Chondrocyte (in vitro differentiated cells): ENCODE measurements at regions not wholly inside any gene's neighbourhood (a gene's known extent, or its start where the extent isn't known, plus 50 kb on each side); places are given as distances from the start of the nearest gene placed in this dataset.

ENCODE experiments used
- DNase-seq: peaks from one replicate; pipeline ENCODE4 v3.0.0; 2021; ENCODE audit warnings: mixed read lengths, low spot score
- H3K27ac Mint-ChIP-seq: one replicate; pipeline ENCODE4 v1.8.0; 2021; ENCODE audit warnings: mild to moderate bottlenecking, moderate library complexity, mixed read lengths; ENCODE audit not compliant: unreplicated experiment
- H3K27me3 Mint-ChIP-seq: 2 replicates; pipeline ENCODE4 v1.8.0; 2021; ENCODE audit warnings: low read depth, mixed read lengths
- H3K36me3 Mint-ChIP-seq: 2 replicates; pipeline ENCODE4 v1.8.0; 2021; ENCODE audit warnings: low read depth, mixed read lengths
- H3K4me1 Mint-ChIP-seq: 2 replicates; pipeline ENCODE4 v1.8.0; 2021; ENCODE audit warnings: low read depth, mild to moderate bottlenecking, mixed read lengths
- H3K4me3 Mint-ChIP-seq: one replicate; pipeline ENCODE4 v1.8.0; 2021; ENCODE audit warnings: mild to moderate bottlenecking, moderate library complexity, mixed read lengths; ENCODE audit not compliant: unreplicated experiment
- H3K9me3 Mint-ChIP-seq: 2 replicates; pipeline ENCODE4 v1.8.0; 2021; ENCODE audit warnings: low read depth, mixed read lengths
- CTCF ChIP-seq: fragments of 200-600 bp; sonication (generic); IDR thresholded peaks from 2 replicates; pipeline ENCODE4 v1.5.0; 2021; ENCODE audit warnings: antibody characterized with exemption, mild to moderate bottlenecking, moderate library complexity

GRCh38 chr4:157425897-157426296 is 205.4 kb downstream of the GRIA2 start:
- Mint-ChIP-seq H3K4me1 (no peaks in the 10 kb centered on the region), H3K36me3 (no peaks in the 10 kb centered on the region), H3K4me3 (no peak overlapping the region), H3K27ac (no peak overlapping the region), H3K9me3 (peaks cover 15% of the 10 kb centered on the region), H3K27me3 (peaks cover 5% of the 10 kb centered on the region)
- TF ChIP-seq CTCF, result no peak
- no peak for DNase-seq

- H3K27me3 Mint-ChIP-seq, result peaks cover 5% of the 10 kb centered on the region
- H3K4me3 Mint-ChIP-seq, result no peak overlapping the region
- H3K36me3 Mint-ChIP-seq, result no peaks in the 10 kb centered on the region
- no peak for TF ChIP-seq CTCF
- no peak overlapping the region for H3K27ac Mint-ChIP-seq
- peaks cover 15% of the 10 kb centered on the region for H3K9me3 Mint-ChIP-seq
- no peaks in the 10 kb centered on the region for H3K4me1 Mint-ChIP-seq
- no peak for DNase-seq
These were observed 203.0 kb downstream of the GRIA2 start for GRCh38 chr4:157423526-157424020.

GRCh38 chr4:157421365-157421764 is 200.8 kb downstream of the GRIA2 start:
- Mint-ChIP-seq H3K27ac (no peak overlapping the region), H3K27me3 (peaks cover 5% of the 10 kb centered on the region), H3K4me1 (no peaks in the 10 kb centered on the region), H3K4me3 (no peak overlapping the region), H3K9me3 (peaks cover 8% of the 10 kb centered on the region), H3K36me3 (no peaks in the 10 kb centered on the region)
- no peak for DNase-seq
- TF ChIP-seq CTCF, result no peak
